Left hindlimb (tissue), 1 donor: ENCODE measurements at regions not wholly inside any gene's neighbourhood (a gene's known extent, or its start where the extent isn't known, plus 50 kb on each side); places are given as distances from the start of the nearest gene placed in this dataset.

Experiments
- DNase-seq: peaks from one replicate; pipeline ENCODE4 v3.0.0-alpha.2; 2018

GRCh38 chr5:3268760-3269330, 326.8 kb upstream of the IRX1 start:
- DNase-seq: no peak

- no peak for DNase-seq
Measured at GRCh38 chr5:3266861-3267260, 328.8 kb upstream of the IRX1 start.

GRCh38 chr5:3265936-3266335, 329.7 kb upstream of the IRX1 start:
- DNase-seq: no peak

DNA sequence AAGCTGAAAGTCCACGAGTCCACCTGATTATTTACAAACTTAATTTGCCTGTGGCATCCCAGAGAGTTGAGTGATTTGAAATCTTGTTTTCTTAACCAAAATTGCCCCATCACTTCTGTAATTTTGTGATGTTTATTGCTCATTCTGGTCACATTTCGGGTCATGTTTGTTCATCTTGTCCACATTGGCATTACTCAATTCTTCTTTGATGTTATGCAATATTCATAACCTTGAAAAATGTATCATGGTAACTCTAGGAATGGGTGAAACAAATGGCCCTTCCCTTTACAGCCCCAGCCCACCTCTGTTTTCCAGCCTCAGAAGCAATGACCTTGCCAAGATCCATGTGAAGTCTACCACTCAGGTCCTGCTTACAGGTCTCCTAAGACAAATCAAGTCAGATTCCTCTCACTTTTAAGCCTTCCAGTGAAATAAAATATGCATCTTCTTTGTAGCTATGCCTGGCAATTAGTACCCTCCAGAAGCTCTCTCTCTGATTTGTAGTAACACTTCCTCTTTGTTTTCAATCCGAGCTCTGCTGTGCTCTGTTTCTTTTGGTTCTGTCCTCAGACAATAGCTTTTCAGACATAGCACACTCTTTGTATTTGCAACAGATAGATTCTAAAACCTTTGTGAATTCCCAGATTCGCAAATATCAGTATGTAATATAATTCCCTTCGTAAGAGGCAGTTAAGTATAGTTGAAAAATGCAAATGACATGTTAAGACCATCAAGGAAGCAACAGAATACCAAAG, 330.3 kb upstream of the IRX1 start:
- no peak for DNase-seq

- no peak for DNase-seq
Measured at GRCh38 chr5:3262451-3262850, 333.2 kb upstream of the IRX1 start.

DNA sequence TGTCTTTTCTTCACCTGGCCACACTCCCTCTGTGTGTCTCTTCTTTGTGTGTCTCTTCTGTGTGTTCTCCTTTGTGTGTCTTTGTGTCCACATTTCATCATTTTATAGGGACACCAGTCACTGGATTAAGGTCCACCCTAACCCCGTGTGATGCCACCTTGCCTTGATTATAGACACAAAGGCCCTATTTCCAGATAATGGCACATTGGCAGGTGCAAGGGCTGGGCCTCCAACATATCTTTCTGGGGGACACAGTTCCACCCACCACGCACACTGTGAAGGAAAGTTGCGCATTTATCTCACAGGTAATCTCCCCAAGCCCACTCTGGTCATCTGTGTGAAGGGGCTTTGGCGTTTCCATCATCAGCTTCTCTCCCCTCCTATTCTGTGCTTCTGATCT, 334.6 kb upstream of the IRX1 start:
- DNase-seq: no peak

- DNase-seq: no peak
Measured at GRCh38 chr5:3258050-3258449, 337.6 kb upstream of the IRX1 start.

DNA sequence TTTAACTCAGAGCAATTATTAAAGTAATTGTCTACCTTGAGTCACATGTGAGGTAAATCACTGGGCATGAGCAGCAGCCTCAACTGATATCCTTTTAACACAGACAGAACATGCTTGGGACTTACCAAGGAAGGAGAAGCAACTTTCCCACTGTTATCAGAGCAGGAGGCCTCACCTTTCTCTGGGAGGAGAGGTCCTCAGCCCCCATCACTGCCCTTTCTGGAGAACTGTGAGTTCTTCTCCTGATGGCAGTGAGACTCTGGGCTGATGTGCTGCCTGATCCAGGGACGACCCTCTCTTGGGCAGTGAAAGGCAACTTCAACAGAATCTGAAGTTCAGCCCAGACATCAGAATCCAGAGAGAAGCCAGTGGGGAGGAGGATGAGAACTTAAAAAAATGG, 343.4 kb upstream of the IRX1 start:
- no peak for DNase-seq

GRCh38 chr5:3251784-3252183, 343.8 kb upstream of the IRX1 start:
- no peak for DNase-seq

DNA sequence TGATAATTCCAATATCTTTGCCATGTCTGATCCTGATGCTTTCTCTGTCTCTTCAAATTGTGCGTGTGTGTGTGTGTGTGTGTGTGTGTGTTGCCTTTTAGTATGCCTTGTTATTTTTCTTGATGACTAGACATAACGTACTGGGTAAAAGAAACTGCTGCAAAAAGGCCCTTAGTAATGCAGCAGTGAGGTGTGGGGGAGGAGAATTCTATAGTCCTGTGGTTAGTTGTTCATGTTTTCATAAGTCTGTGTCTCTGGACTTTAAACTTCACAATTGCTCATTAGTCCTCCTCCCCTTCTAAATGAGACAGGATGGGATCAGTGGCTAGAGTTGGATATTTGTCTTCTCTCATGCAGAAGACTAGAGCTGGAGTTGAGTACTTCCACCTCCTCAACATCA, 346.2 kb upstream of the IRX1 start:
- no peak for DNase-seq

DNA sequence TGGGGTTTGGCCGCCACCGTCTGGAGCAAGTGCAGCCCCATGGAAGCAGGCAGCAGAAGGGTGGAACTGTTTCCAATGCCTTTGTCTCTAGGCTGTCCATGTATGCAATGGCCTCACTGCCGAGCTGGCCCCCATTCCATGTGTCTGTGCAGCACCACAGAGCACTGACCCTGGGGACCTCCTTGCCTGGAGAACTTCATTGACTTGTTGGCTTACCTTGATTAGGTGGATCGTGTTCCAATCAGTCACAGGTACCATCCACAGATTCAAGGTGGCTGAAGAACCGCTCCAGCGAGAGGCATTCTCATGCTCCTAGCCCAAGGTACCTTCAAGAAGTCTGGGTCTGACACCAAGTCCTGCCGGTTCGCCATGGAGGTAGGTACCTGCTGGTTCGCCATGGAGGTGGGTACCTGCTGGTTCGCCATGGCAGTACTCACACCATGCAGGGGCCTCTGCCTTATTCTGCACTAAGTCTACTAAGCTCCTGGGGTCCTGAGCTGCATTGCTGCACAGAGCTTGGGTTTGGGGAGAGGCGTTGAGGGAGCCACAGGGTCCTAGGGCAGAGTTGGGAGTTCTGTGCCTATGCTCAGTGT, 358.3 kb upstream of the IRX1 start:
- no peak for DNase-seq

DNA sequence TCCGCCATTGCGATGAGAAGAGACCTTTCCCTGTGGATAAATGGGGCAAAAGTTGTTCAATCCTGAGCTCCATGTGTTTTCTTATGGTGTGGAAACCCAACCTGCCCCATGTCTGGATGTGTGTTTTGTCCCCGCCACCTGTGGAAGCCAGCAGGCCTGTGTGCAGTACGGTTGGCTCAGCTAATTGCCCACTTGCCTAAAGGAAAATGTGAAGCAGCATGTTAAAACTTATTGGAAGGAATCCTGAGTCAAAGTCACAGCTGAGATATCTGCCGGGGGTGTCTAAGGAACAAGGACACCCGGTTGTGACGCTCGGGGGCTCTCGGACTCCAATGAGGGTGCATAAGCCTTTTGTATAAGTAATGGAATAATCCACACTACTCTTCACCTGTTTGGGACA, 361.1 kb upstream of the IRX1 start:
- no peak for DNase-seq

GRCh38 chr5:3230941-3231340, 364.7 kb upstream of the IRX1 start:
- DNase-seq: no peak

DNA sequence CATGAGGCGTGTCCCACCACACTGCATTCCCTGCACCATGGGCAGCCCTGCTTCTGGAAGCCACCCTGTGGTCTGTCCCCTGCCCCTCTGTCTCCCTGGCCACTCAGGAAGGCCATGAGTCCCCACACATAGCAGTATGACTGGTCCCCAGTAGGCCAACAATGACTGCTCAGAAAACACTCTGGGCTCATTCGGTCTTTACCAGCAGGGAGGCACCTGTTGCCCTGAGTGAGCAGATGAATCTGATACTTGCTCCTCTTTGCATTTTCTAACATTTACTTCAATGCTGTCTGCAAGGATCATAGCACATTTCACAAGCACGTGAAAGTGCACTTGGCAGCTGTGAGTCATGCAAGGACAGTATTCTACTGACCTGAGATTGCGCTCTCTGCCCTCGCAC, 365.4 kb upstream of the IRX1 start:
- DNase-seq: no peak

DNA sequence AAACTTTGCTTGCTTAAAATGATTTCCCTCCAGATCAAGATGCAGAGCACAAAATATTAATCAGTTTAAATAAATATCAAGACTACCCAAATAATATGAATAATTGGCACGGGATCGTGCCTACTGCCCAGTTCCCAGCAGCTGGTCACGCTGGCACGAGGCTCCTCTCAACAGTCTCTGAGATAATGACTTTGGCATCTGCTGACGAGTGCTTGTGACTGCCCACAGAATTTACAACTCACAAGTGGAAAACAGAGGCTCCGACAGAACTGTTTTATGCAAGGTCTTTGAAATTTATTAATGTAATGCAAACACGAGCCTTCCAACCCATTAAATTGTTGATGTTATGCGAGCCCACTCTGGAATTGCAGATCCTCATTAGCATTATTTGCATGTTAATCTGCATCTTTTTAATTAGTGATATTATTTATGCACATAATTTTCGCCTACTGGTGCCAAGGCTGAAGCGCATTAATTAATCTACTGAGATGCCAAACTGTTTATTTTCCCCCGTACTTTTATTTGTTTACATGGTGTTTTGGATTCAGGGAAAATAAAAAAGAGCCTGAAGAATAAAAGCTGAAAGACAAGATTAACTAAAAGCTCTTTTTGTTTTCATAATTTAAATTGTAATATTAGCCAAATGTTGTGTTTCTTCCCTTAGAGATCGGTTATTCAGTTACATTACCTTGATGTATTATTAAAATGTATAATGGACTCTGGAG, 369.3 kb upstream of the IRX1 start:
- DNase-seq: no peak

DNA sequence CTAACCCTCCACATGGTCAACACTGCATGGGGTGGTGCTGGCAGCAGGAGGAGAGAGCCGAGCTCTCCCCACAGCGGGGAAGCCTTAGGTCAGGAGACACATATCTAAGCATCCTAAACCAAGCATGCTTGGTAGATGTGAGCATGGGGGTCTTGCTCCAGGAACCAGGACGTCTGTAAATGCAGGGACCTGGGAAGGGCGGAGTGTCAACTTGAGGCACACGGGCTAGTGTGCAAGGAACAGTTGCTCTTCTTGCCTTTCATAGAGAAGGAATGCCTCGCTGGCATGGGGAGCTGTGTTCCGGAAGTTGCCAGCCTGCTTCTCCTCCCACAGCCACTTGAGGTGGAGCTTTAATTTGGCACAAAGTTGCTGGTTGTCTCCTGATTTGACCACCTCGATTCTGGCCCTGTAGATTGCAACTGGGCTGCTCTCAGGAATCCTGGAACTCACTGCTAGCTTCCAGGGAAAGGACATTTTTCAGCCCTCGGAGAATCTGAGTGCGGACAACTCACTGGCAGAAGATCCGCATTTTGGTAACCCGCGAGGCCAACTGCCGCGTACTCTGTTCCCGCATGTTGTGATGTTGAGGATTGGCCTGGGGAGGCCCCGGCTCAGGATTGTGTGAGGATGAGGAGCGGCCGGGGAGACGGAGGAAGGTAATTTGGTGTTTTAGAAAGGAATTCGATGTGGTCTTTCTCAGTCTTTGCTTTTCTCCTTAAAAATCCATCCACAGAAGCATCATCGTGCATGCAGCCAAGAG, 370.3 kb upstream of the IRX1 start:
- no peak for DNase-seq

DNA sequence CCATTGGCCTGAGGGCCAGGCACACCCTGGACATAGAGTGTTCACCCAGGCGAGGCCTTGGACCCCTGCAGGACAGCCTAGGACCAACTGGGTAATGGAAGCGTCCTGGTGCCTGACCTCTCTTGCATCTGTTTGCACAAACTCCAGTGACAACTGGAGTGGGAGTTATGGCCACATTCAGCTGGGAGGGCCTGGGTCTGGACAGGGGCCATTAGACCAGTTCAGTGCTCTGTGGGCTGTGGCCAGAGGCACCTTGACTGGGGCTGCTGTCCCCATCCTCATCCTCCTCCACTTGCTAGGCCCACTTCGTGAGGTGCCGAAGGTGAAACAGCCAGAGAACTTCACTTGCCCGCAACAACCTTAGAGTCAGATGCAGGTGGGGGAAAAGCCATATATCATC, 372.7 kb upstream of the IRX1 start:
- no peak for DNase-seq

- DNase-seq: no peak
Measured at GRCh38 chr5:3221432-3221831, 374.2 kb upstream of the IRX1 start.

GRCh38 chr5:3220638-3221288, 374.9 kb upstream of the IRX1 start:
- DNase-seq: no peak

DNA sequence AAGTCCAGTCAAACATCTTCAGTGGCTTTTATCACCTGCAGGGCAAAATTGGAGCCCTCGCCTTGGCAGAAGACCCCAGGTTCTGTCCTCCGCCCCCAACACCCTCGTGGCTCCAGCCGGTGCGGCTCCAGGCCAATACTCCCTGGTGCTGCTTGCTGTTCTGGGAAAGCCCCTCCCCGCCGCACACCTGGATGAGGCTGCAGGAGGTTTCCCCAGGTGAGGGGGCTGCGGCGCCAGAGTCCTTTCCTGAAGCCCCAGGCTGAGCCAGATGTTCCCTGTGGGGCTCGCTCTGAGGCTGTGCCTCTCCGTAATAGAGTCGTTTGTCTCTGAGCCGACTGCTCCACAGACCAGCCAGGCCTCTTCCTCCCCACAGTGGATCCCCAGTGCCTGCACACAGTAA, 375.4 kb upstream of the IRX1 start:
- DNase-seq: no peak

GRCh38 chr5:3218916-3219650, 376.5 kb upstream of the IRX1 start:
- no peak for DNase-seq
